Fibroblast of mammary gland (primary cell): ENCODE measurements at regions not wholly inside any gene's neighbourhood (a gene's known extent, or its start where the extent isn't known, plus 50 kb on each side); places are given as distances from the start of the nearest gene placed in this dataset.

Source experiments
- DNase-seq: peaks from one replicate; pipeline ENCODE4 v3.0.0-alpha.2; 2010; ENCODE audit warnings: low read depth
- H3K4me3 ChIP-seq: 2 replicates; pipeline ENCODE4 v1.5.1; 2011; ENCODE audit warnings: low read depth, mild to moderate bottlenecking, low read length, moderate library complexity; ENCODE audit not compliant: control insufficient read depth
- TF ChIP-seq, protein P1 (sequence below): conservative IDR thresholded peaks from 2 replicates; pipeline ENCODE4 v1.5.1; 2011; ENCODE audit warnings: low read depth, low read length, inconsistent platforms; ENCODE audit not compliant: control insufficient read depth, insufficient read depth

DNA sequence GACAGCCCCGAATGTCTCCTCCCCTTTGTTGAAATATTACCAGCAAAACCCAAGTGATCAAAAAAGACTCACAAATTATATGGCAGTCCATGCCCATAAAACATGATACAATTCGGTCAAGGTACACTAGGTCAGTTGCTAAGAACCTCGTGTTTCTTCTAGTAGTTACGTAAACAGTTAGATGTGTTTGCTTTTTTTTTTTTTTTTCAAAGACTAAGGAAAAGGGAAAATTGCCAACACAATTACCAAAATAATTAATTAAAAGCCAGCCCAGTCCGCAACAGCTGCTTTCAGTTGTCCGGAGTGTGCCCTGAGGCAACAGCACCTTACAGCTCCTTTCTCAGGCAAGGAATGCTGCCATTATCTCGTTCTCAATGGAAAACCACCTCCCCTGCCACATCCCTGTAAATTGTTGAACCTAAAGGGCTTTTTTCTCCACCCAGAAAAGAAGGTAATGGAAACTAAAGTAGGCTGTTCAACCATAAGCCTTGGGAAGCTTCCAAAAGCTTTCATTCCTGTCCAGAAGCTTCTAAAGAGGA, 129.2 kb upstream of the TSC22D2 start:
- H3K4me3 ChIP-seq = no peak overlapping the region
- TF ChIP-seq, protein P1, sequence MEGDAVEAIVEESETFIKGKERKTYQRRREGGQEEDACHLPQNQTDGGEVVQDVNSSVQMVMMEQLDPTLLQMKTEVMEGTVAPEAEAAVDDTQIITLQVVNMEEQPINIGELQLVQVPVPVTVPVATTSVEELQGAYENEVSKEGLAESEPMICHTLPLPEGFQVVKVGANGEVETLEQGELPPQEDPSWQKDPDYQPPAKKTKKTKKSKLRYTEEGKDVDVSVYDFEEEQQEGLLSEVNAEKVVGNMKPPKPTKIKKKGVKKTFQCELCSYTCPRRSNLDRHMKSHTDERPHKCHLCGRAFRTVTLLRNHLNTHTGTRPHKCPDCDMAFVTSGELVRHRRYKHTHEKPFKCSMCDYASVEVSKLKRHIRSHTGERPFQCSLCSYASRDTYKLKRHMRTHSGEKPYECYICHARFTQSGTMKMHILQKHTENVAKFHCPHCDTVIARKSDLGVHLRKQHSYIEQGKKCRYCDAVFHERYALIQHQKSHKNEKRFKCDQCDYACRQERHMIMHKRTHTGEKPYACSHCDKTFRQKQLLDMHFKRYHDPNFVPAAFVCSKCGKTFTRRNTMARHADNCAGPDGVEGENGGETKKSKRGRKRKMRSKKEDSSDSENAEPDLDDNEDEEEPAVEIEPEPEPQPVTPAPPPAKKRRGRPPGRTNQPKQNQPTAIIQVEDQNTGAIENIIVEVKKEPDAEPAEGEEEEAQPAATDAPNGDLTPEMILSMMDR = no peak
- no peak for DNase-seq

DNA sequence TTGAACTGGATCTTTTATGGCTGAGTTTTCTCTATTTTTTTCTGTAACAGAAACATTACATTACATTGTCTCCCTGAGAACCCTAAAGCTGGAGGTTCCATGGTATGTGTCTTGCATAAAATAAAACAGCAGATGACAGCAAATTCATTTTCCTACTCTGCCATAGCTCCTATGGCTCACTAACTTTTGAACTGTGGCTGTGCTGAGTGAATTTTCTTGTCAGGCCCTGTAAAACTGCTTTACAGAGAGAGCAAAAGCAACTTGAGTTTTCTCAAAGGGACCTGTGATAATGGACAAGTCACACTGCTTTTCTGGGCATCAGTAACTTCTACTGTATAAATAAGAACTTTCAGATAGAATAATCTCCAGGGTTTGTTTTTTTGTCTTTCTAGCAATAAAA, 129.9 kb upstream of the TSC22D2 start:
- H3K4me3 ChIP-seq = no peak overlapping the region
- no peak for DNase-seq
- TF ChIP-seq, protein P1 = no peak

DNA sequence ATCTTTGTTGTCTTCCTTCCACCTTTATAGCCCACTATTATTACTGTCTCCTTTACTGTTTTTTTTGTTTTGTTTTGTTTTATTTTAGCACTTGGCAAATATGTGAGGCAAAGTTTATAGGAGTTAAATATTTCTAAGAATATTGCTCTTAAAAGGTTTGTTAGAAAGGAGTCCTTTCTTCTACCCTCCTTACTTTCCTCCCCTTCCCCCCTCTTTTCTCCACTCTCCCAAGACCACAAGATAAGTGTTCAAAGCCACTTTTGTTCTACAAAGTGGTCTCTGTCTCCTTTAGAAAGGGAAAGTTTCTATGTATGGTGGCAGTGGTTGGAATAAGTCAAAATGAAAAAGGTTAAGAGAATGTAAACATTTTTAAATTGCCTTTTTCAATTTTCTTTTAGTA, 130.7 kb upstream of the TSC22D2 start:
- TF ChIP-seq, protein P1 = no peak
- DNase-seq = no peak
- H3K4me3 ChIP-seq = no peak overlapping the region

DNA sequence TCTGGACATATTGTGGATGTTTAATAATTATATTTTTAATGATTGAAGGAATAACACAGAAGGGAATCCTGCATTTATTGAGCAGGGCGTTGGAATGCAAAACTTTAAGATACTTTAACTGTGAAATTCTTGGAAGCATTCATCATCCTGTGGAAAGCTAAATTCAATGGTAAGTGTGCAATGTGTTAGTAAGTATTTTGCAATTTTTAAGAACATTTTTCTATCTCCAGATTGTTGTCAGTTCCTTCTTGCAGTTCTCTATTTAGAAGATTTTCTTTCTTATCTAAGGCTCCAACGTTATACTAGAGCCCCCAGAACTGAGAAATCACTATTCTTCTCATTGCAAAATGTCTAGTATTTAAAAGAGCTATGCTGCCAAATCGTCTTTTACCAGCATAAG, 132.2 kb upstream of the TSC22D2 start:
- TF ChIP-seq, protein P1 = no peak
- H3K4me3 ChIP-seq = no peak overlapping the region
- no peak for DNase-seq

DNA sequence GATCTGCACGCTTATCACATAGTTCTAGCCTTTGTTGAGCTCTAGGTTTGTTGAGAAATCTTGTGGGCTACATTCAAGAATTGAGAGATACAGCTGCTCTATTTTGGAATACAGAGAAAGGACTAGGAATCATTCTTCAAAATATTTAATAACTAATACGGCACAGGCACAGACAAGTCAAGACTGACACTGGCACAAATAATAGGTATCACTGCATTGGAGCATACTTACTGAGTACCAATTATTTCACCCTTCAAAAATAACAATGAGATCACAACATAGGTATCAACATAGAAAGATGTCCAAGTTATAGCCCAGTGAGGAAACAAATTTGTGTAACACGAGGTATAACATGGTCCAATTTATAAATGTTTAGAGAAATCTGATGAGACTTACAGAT, 133.7 kb upstream of the TSC22D2 start:
- DNase-seq = no peak
- TF ChIP-seq, protein P1 = no peak
- H3K4me3 ChIP-seq = no peak overlapping the region

DNA sequence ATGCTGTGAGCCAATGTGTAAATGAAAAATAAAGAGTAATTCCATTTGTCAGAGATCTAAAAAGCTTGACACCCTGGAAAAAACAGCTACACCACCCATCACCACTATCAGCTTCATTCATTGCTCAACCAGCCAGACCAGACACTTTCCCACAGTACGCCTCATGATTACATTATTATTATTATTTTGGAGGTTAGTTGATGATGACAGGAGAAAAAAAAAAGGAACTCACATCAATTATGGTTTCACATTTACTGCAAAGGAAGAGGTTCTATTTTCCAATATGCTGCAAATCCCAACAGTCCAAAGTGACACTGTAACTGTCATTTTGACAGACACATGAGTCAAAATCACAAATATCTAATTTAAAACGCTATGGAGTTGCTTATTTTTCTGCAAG, 134.7 kb upstream of the TSC22D2 start:
- DNase-seq = no peak
- TF ChIP-seq, protein P1 = no peak

DNA sequence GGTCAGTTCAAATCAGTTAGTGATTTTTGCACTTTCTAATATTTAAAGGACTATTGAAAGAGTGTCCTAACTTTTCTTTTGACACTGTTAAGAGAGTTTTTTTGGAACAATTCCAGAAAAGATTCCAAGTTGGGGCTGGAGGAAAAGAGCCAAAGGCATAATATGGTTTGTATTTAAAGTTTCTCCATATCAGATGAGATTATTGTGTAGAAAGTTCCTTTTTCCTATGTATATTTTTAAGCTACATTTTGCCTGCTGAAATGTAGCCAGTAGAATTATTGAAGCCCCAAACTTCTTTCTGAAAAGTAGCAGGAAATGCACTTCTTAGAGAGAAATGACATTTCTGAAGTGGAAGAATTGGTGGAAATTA, 136.5 kb upstream of the TSC22D2 start:
- no peak overlapping the region for H3K4me3 ChIP-seq
- no peak for DNase-seq
- TF ChIP-seq, protein P1 = no peak

More for the DNA sequence above, 134.7 kb upstream of the TSC22D2 start:
- H3K4me3 ChIP-seq = no peak overlapping the region
